H9 (cell line): ENCODE measurements at regions not wholly inside any gene's neighbourhood (a gene's known extent, or its start where the extent isn't known, plus 50 kb on each side); places are given as distances from the start of the nearest gene placed in this dataset.

Experiments
- DNase-seq: peaks from one replicate; pipeline ENCODE4 v3.0.0-alpha.2; 2017
- H2AFZ ChIP-seq: one replicate; pipeline ENCODE4 v1.6.1; 2013; ENCODE audit warnings: mild to moderate bottlenecking, low read length, control low read depth, moderate library complexity
- H2AK5ac ChIP-seq: 2 replicates; pipeline ENCODE4 v1.6.1; 2013; ENCODE audit warnings: low read length, control low read depth, mixed read lengths; ENCODE audit not compliant: insufficient read length
- H2BK120ac ChIP-seq: one replicate; pipeline ENCODE4 v1.6.1; 2013; ENCODE audit warnings: low read depth, mild to moderate bottlenecking, low read length, control low read depth, inconsistent platforms; ENCODE audit not compliant: poor library complexity, severe bottlenecking
- H2BK12ac ChIP-seq: 2 replicates; pipeline ENCODE4 v1.6.1; 2013; ENCODE audit warnings: low read length, control low read depth, mixed read lengths, low read depth; ENCODE audit not compliant: insufficient read length
- H2BK15ac ChIP-seq: 2 replicates; pipeline ENCODE4 v1.6.1; 2013; ENCODE audit warnings: low read depth, low read length, control low read depth
- H2BK20ac ChIP-seq: one replicate; pipeline ENCODE4 v1.6.1; 2013; ENCODE audit warnings: low read depth, mild to moderate bottlenecking, low read length, control low read depth, inconsistent platforms; ENCODE audit not compliant: poor library complexity, severe bottlenecking
- H2BK5ac ChIP-seq: 2 replicates; pipeline ENCODE4 v1.6.1; 2013; ENCODE audit warnings: low read length, control low read depth, mixed read lengths; ENCODE audit not compliant: insufficient read length
- H3K14ac ChIP-seq: 2 replicates; pipeline ENCODE4 v1.6.1; 2013; ENCODE audit warnings: low read length, control low read depth; ENCODE audit not compliant: insufficient read depth
- H3K18ac ChIP-seq: 2 replicates; pipeline ENCODE4 v1.6.1; 2013; ENCODE audit warnings: low read depth, mild to moderate bottlenecking, mixed read lengths, low read length, control low read depth; ENCODE audit not compliant: insufficient read length
- H3K23ac ChIP-seq: 2 replicates; pipeline ENCODE4 v1.6.1; 2013; ENCODE audit warnings: low read length, control low read depth, mixed read lengths, low read depth; ENCODE audit not compliant: insufficient read length
- H3K23me2 ChIP-seq: 2 replicates; pipeline ENCODE4 v1.6.1; 2013; ENCODE audit warnings: low read depth, mild to moderate bottlenecking, mixed read lengths, low read length, control low read depth; ENCODE audit not compliant: insufficient read length, poor library complexity, severe bottlenecking
- H3K27ac ChIP-seq: 2 replicates; pipeline ENCODE4 v1.5.1; 2013; ENCODE audit warnings: low read length, control low read depth, mixed read lengths, low read depth; ENCODE audit not compliant: insufficient read length
- H3K27me3 ChIP-seq: 2 replicates; pipeline ENCODE4 v1.6.1; 2013; ENCODE audit warnings: low read length, control low read depth, inconsistent platforms; ENCODE audit not compliant: insufficient read depth
- H3K4ac ChIP-seq: 2 replicates; pipeline ENCODE4 v1.6.1; 2013; ENCODE audit warnings: low read depth, mild to moderate bottlenecking, control low read depth, inconsistent platforms, low read length, moderate library complexity
- H3K4me1 ChIP-seq: 2 replicates; pipeline ENCODE4 v1.6.1; 2013; ENCODE audit warnings: low read length, control low read depth, inconsistent platforms; ENCODE audit not compliant: insufficient read depth
- H3K4me2 ChIP-seq: 2 replicates; pipeline ENCODE4 v1.6.1; 2013; ENCODE audit warnings: low read length, control low read depth, mixed read lengths; ENCODE audit not compliant: insufficient read length, insufficient read depth
- H3K56ac ChIP-seq: 2 replicates; pipeline ENCODE4 v1.6.1; 2013; ENCODE audit warnings: low read depth, mild to moderate bottlenecking, mixed read lengths, low read length, control low read depth; ENCODE audit not compliant: insufficient read length
- H3K79me1 ChIP-seq: 2 replicates; pipeline ENCODE4 v1.6.1; 2013; ENCODE audit warnings: low read depth, mild to moderate bottlenecking, moderate library complexity, low read length, control low read depth, inconsistent platforms; ENCODE audit not compliant: insufficient read depth, poor library complexity, severe bottlenecking
- H3K79me2 ChIP-seq: 2 replicates; pipeline ENCODE4 v1.6.1; 2013; ENCODE audit warnings: low read length, control low read depth, inconsistent platforms; ENCODE audit not compliant: insufficient read depth
- H3K9ac ChIP-seq: 2 replicates; pipeline ENCODE4 v1.6.1; 2013; ENCODE audit warnings: low read length, control low read depth, mixed read lengths; ENCODE audit not compliant: insufficient read length; ENCODE audit errors: extremely low read depth
- H3K9me3 ChIP-seq: one replicate; pipeline ENCODE4 v1.6.1; 2013; ENCODE audit warnings: low read depth, low read length, inconsistent platforms; ENCODE audit not compliant: control insufficient read depth
- H3T11ph ChIP-seq: one replicate; pipeline ENCODE4 v1.6.1; 2013; ENCODE audit warnings: mild to moderate bottlenecking, low read length, control low read depth, inconsistent platforms
- H4K20me1 ChIP-seq: one replicate; pipeline ENCODE4 v1.6.1; 2013; ENCODE audit not compliant: control insufficient read depth, insufficient read length, insufficient read depth
- H4K5ac ChIP-seq: 2 replicates; pipeline ENCODE4 v1.6.1; 2013; ENCODE audit warnings: low read depth, mild to moderate bottlenecking, mixed read lengths, low read length, control low read depth; ENCODE audit not compliant: insufficient read length
- H4K8ac ChIP-seq: replicated peaks from 2 replicates; pipeline ENCODE4 v1.6.1; 2013; ENCODE audit warnings: low read length, control low read depth, mixed read lengths, low read depth; ENCODE audit not compliant: insufficient read length
- H4K91ac ChIP-seq: 2 replicates; pipeline ENCODE4 v1.6.1; 2013; ENCODE audit warnings: low read depth, mild to moderate bottlenecking, moderate library complexity, mixed read lengths, low read length, control low read depth; ENCODE audit not compliant: insufficient read length
- H3K27ac Mint-ChIP-seq, 3 experiments: 2 replicates in 2 of 3; 3 replicates in 1 of 3; pipeline ENCODE4 v1.8.0; 2020 to 2021; ENCODE audit warnings: mixed read lengths in 3 of 3, mild to moderate bottlenecking in 1 of 3, moderate library complexity in 1 of 3
- H3K27me3 Mint-ChIP-seq: 2 replicates; pipeline ENCODE4 v1.8.0; 2021; ENCODE audit warnings: low read depth, mild to moderate bottlenecking, moderate library complexity, mixed read lengths
- H3K36me3 Mint-ChIP-seq, 3 experiments: 2 replicates in 2 of 3; 3 replicates in 1 of 3; pipeline ENCODE4 v1.8.0; 2020 to 2021; ENCODE audit warnings: low read depth in 3 of 3, mixed read lengths in 3 of 3; ENCODE audit not compliant: insufficient read depth in 1 of 3
- H3K4me1 Mint-ChIP-seq, 2 experiments: 2 replicates each; pipeline ENCODE4 v1.8.0; 2020; ENCODE audit warnings: mixed read lengths in 2 of 2
- H3K4me3 Mint-ChIP-seq, 2 experiments: 2 replicates in 1 of 2; 3 replicates in 1 of 2; pipeline ENCODE4 v1.8.0; 2020 to 2021; ENCODE audit warnings: mild to moderate bottlenecking in 2 of 2, mixed read lengths in 2 of 2, moderate library complexity in 1 of 2
- H3K9me3 Mint-ChIP-seq, 2 experiments: 2 replicates in 1 of 2; 3 replicates in 1 of 2; pipeline ENCODE4 v1.8.0; 2020; ENCODE audit warnings: mild to moderate bottlenecking in 2 of 2, mixed read lengths in 2 of 2, moderate library complexity in 1 of 2
- WGBS: extraction: QIAGEN DNeasy Blood & Tissue Kit; methylation state at CpG from one replicate; pipeline ENCODE4 v1.1.7; 2013; ENCODE audit warnings: missing lambda C conversion rate, low lambda C conversion rate, mixed read lengths; ENCODE audit not compliant: insufficient read length; ENCODE audit errors: extremely low coverage; 5-methylcytosine and 5-hydroxymethylcytosine counted together
- TF ChIP-seq, protein P1 (sequence below): fragments of 200-600 bp; sonication (generic); conservative IDR thresholded peaks from 3 replicates; pipeline ENCODE4 v1.8.0; 2021; ENCODE audit warnings: antibody characterized with exemption, mild to moderate bottlenecking

DNA sequence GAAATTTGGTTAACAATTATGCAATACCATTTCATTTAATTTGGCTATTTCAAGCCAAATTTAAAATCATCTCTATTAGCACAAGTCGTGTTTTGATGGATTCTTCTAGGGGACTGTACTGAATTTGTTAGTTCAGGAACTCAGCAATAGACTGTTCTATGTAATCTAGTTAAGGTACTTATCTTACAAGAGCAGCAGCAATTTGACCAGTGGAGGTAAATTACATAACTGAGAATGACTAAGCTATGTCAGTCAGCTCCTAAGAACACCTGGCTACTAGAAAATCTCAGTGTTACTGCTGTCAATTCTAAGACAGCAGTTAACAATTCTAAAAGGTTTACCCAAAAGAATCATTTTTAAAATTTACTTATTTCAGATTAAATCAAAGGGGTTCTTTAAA lies 513.9 kb upstream of the ZWINT start:
- Mint-ChIP-seq H3K36me3 (no peaks in the 10 kb centered on the region; a peak in 1 of 7 replicates), H3K27me3 (no peaks in the 10 kb centered on the region), H3K9me3 (no peaks in the 10 kb centered on the region), H3K4me3 (no peak overlapping the region), H3K4me1 (no peaks in the 10 kb centered on the region; a peak in 1 of 4 replicates), H3K27ac (no peak overlapping the region)
- no peak overlapping the region for H3K4ac ChIP-seq
- no peak overlapping the region for H3K9ac ChIP-seq
- H3K56ac ChIP-seq = no peak overlapping the region
- H2AK5ac ChIP-seq = no peak overlapping the region
- H2BK20ac ChIP-seq = no peak overlapping the region
- no peak overlapping the region for H2AFZ ChIP-seq
- H3K23me2 ChIP-seq = no peaks in the 10 kb centered on the region
- no peaks in the 10 kb centered on the region for H3K79me2 ChIP-seq
- H3K27me3 ChIP-seq = no peaks in the 10 kb centered on the region
- no peak overlapping the region for H2BK12ac ChIP-seq
- H4K91ac ChIP-seq = no peak overlapping the region
- TF ChIP-seq, protein P1, sequence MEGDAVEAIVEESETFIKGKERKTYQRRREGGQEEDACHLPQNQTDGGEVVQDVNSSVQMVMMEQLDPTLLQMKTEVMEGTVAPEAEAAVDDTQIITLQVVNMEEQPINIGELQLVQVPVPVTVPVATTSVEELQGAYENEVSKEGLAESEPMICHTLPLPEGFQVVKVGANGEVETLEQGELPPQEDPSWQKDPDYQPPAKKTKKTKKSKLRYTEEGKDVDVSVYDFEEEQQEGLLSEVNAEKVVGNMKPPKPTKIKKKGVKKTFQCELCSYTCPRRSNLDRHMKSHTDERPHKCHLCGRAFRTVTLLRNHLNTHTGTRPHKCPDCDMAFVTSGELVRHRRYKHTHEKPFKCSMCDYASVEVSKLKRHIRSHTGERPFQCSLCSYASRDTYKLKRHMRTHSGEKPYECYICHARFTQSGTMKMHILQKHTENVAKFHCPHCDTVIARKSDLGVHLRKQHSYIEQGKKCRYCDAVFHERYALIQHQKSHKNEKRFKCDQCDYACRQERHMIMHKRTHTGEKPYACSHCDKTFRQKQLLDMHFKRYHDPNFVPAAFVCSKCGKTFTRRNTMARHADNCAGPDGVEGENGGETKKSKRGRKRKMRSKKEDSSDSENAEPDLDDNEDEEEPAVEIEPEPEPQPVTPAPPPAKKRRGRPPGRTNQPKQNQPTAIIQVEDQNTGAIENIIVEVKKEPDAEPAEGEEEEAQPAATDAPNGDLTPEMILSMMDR = no peak
- no peaks in the 10 kb centered on the region for H3K4me1 ChIP-seq
- no peak overlapping the region for H2BK120ac ChIP-seq
- WGBS = no CpG with 5 or more reads among the region's 1 CpG
- no peaks in the 10 kb centered on the region for H3K79me1 ChIP-seq
- DNase-seq = no peak
- no peaks in the 10 kb centered on the region for H3K9me3 ChIP-seq
- H2BK5ac ChIP-seq = no peak overlapping the region
- H2BK15ac ChIP-seq = no peak overlapping the region
- H3K18ac ChIP-seq = no peak overlapping the region
- H3K4me2 ChIP-seq = no peak overlapping the region
- H3K14ac ChIP-seq = no peak overlapping the region
- no peaks in the 10 kb centered on the region for H4K20me1 ChIP-seq
- no peak overlapping the region for H3T11ph ChIP-seq
- no peak overlapping the region for H4K5ac ChIP-seq
- H3K23ac ChIP-seq = no peak overlapping the region
- no peak overlapping the region for H3K27ac ChIP-seq
- H4K8ac ChIP-seq = no peak overlapping the region
